ENCODE measurements at regions not wholly inside any gene's neighbourhood (a gene's known extent, or its start where the extent isn't known, plus 50 kb on each side); places are given as distances from the start of the nearest gene placed in this dataset.

- Histone ChIP-seq H3K27ac (ENCODE audit: control insufficient read depth, insufficient read depth) (no peak overlapping the region), H3K9me3 (replicated peaks; ENCODE audit: control insufficient read depth, insufficient read depth, low read length) (no peaks in the 10 kb centered on the region), H3K79me2 (ENCODE audit: control insufficient read depth, insufficient read depth, low read length) (no peaks in the 10 kb centered on the region), H3K27me3 (replicated peaks in 1 of 2; ENCODE audit: control insufficient read depth in 2 of 2, insufficient read depth in 2 of 2, low read length in 1 of 2) (no peaks in the 10 kb centered on the region), H3K4me1 (ENCODE audit: control insufficient read depth, insufficient read depth, low read length) (no peaks in the 10 kb centered on the region), H3K4me2 (ENCODE audit: control insufficient read depth, insufficient read depth) (no peak overlapping the region), H2AFZ (ENCODE audit: control insufficient read depth, low read depth, low read length) (no peak overlapping the region), H3K4me3 (no peak overlapping the region), H4K20me1 (ENCODE audit: control insufficient read depth, insufficient read depth) (no peaks in the 10 kb centered on the region), H3K36me3 (ENCODE audit: control insufficient read depth in 2 of 2, insufficient read depth in 2 of 2, low read length in 1 of 2) (no peaks in the 10 kb centered on the region), H3K9ac (ENCODE audit: control insufficient read depth, insufficient read depth, low read length) (no peak overlapping the region)
- CTCF ChIA-PET, result no interaction called here
- ATAC-seq (no peak), FAIRE-seq (no peak), DNase-seq (ENCODE audit: low read depth, low spot score) (no peak)
- SMC1A ChIA-PET (ENCODE audit: uncharacterized antibody, unreplicated experiment), result interaction anchor here (0.6 kb wide), 1 partner anchor 1543 kb away, joined by 5 read pairs; no protein-coding TSS in a partner anchor
- 0% methylated on average over 4 of the region's 4 CpGs for WGBS (ENCODE audit: insufficient coverage, insufficient replicate concordance, low lambda C conversion rate, missing lambda C conversion rate)
- RAD21 ChIA-PET (ENCODE audit: unreplicated experiment), result no interaction called here
- POLR2A ChIA-PET, result no interaction called here
- no TSS peak for BruUV-seq (replicated peaks)
- in situ Hi-C loops (cut with MboI), result no loop called here
- intact Hi-C loops (cut with micrococcal nuclease; ENCODE audit: unreplicated experiment), result no loop called here
- TF ChIP-seq CBX5 (IDR thresholded peaks at IDR 0.05; ENCODE audit: low read depth) (no peak), MYC (IDR thresholded peaks at IDR 0.05; ENCODE audit: insufficient read depth, insufficient read length, insufficient replicate concordance, low read length, severe bottlenecking) (no peak), ZNF622 (IDR thresholded peaks at IDR 0.05) (no peak), ZNF274 (IDR thresholded peaks at IDR 0.05; ENCODE audit: insufficient read depth, insufficient read length) (no peak), FOXM1 (IDR thresholded peaks at IDR 0.05; ENCODE audit: low read depth, low read length) (no peak), POLR2AphosphoS5 (IDR thresholded peaks at IDR 0.05; ENCODE audit: low read length) (no peak), RBBP5 (conservative IDR thresholded peaks at IDR 0.05) (no peak)
- TF ChIP-seq, protein P1, sequence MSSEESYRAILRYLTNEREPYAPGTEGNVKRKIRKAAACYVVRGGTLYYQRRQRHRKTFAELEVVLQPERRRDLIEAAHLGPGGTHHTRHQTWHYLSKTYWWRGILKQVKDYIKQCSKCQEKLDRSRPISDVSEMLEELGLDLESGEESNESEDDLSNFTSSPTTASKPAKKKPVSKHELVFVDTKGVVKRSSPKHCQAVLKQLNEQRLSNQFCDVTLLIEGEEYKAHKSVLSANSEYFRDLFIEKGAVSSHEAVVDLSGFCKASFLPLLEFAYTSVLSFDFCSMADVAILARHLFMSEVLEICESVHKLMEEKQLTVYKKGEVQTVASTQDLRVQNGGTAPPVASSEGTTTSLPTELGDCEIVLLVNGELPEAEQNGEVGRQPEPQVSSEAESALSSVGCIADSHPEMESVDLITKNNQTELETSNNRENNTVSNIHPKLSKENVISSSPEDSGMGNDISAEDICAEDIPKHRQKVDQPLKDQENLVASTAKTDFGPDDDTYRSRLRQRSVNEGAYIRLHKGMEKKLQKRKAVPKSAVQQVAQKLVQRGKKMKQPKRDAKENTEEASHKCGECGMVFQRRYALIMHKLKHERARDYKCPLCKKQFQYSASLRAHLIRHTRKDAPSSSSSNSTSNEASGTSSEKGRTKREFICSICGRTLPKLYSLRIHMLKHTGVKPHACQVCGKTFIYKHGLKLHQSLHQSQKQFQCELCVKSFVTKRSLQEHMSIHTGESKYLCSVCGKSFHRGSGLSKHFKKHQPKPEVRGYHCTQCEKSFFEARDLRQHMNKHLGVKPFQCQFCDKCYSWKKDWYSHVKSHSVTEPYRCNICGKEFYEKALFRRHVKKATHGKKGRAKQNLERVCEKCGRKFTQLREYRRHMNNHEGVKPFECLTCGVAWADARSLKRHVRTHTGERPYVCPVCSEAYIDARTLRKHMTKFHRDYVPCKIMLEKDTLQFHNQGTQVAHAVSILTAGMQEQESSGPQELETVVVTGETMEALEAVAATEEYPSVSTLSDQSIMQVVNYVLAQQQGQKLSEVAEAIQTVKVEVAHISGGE (CRISPR knock-in tag; IDR thresholded peaks at IDR 0.05), result no peak
Observed at GRCh38 chr6:117168296-117169063, 96.9 kb upstream of the VGLL2 start.
